Neural cell (in vitro differentiated cells): ENCODE measurements at regions not wholly inside any gene's neighbourhood (a gene's known extent, or its start where the extent isn't known, plus 50 kb on each side); places are given as distances from the start of the nearest gene placed in this dataset.

Experiments used
- CTCF ChIP-seq: fragments of 450-650 bp; IDR thresholded peaks from 2 replicates; pipeline ENCODE4 v1.5.1; 2014; ENCODE audit warnings: antibody characterized with exemption, mild to moderate bottlenecking, moderate library complexity; ENCODE audit not compliant: poor library complexity, severe bottlenecking
- EZH2 ChIP-seq: fragments of 200-600, 300-800 bp; shearing (Covaris generic), sonication (generic); IDR thresholded peaks from 2 replicates; pipeline ENCODE4 v1.6.1; 2014; ENCODE audit warnings: antibody characterized with exemption, low read length, borderline replicate concordance, mild to moderate bottlenecking; ENCODE audit not compliant: insufficient read depth, poor library complexity, severe bottlenecking
- POLR2AphosphoS5 ChIP-seq: IDR thresholded peaks from 2 replicates; pipeline ENCODE4 v1.6.1; 2012

DNA sequence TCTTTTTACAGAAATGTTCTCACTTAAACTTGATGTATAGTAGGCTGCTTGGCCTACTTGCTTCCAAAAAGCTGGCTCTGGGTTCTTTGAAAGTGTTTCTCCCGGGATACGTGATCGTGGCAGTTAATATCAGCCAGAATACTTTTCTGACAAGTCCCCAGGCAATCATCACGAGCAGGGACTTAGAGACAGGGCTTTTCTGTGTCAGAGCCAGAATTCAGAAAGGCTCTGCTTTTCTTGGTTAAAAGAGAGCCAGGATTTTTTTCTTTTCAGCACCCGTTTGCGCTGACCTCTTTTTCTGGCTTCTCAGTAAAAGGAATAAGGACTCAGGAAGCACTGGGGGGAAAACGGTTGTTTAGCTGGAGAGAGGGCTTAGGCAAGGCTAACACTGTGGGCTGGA, 57.8 kb upstream of the ARHGAP5 start:
- TF ChIP-seq POLR2AphosphoS5: no peak
- TF ChIP-seq CTCF: no peak
- no peak for TF ChIP-seq EZH2
